Mucosa of descending colon (tissue), 3 donors: ENCODE measurements at regions not wholly inside any gene's neighbourhood (a gene's known extent, or its start where the extent isn't known, plus 50 kb on each side); places are given as distances from the start of the nearest gene placed in this dataset.

Source experiments
- ATAC-seq: fragments of 200-7000 bp; cut with Tn5 transposase; one replicate; pipeline ENCODE4 v1.9.1; 2020; ENCODE audit warnings: mild to moderate bottlenecking, moderate library complexity
- DNase-seq, 3 donors: peaks; one replicate each; pipeline ENCODE4 v3.0.0-alpha.2; 2020
- H3K36me3 ChIP-seq: fragments of 200-600 bp; one replicate; pipeline ENCODE4 v1.8.0; 2021; ENCODE audit warnings: low read depth, mild to moderate bottlenecking
- H3K4me1 ChIP-seq: fragments of 200-600 bp; one replicate; pipeline ENCODE4 v1.8.0; 2021; ENCODE audit warnings: low read depth, mild to moderate bottlenecking
- H3K4me3 ChIP-seq: fragments of 200-600 bp; one replicate; pipeline ENCODE4 v1.8.0; 2021; ENCODE audit warnings: mild to moderate bottlenecking
- H3K9me3 ChIP-seq: fragments of 200-600 bp; one replicate; pipeline ENCODE4 v1.8.0; 2021; ENCODE audit warnings: mild to moderate bottlenecking
- intact Hi-C, 2 donors: fragments of 100-400 bp; cut with DNase I in 1 of 2; cut with micrococcal nuclease in 1 of 2; formaldehyde crosslinking; loops; one replicate each; pipeline versions ENCODE4 v1.11.0 to v1.11.1; 2022; cut with DNase I, micrococcal nuclease
- TF ChIP-seq, protein P1 (sequence below): fragments of 200-600 bp; IDR thresholded peaks from one replicate; pipeline ENCODE4 v1.8.0; 2022; ENCODE audit warnings: antibody characterized with exemption, mild to moderate bottlenecking
- donor health status: DM: no; HTN: no; CAD: no; lungs with moderate emphysema.
- donor health status: DM: no; HTN: no; CAD: no.
- donor health status: DM: no; HTN: yes; CAD: no.

DNA sequence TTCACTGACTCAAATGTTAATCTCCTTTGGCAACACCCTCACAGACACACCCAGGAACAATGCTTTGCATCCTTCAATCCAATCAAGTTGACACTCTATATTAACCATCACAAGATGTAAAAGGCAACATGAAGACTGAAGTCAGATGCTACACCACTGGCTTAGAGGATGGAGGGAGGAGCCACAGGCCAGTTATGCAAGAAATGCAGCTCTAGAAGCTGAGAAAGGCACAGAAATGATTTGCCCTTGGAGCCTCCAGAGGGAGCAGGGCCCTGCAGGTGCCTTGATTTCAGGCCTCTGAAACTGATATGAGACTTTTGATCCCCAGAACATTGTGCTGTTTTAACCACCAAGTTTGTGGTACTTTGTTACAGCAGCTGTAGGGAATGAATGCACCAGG, 276.3 kb downstream of the KCNS3 start:
- TF ChIP-seq, protein P1, sequence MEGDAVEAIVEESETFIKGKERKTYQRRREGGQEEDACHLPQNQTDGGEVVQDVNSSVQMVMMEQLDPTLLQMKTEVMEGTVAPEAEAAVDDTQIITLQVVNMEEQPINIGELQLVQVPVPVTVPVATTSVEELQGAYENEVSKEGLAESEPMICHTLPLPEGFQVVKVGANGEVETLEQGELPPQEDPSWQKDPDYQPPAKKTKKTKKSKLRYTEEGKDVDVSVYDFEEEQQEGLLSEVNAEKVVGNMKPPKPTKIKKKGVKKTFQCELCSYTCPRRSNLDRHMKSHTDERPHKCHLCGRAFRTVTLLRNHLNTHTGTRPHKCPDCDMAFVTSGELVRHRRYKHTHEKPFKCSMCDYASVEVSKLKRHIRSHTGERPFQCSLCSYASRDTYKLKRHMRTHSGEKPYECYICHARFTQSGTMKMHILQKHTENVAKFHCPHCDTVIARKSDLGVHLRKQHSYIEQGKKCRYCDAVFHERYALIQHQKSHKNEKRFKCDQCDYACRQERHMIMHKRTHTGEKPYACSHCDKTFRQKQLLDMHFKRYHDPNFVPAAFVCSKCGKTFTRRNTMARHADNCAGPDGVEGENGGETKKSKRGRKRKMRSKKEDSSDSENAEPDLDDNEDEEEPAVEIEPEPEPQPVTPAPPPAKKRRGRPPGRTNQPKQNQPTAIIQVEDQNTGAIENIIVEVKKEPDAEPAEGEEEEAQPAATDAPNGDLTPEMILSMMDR = no peak
- DNase-seq (no peak), ATAC-seq (no peak)
- intact Hi-C loops = no loop called here
- Histone ChIP-seq H3K4me3 (no peak overlapping the region), H3K36me3 (no peaks in the 10 kb centered on the region), H3K9me3 (no peaks in the 10 kb centered on the region), H3K4me1 (no peaks in the 10 kb centered on the region)

DNA sequence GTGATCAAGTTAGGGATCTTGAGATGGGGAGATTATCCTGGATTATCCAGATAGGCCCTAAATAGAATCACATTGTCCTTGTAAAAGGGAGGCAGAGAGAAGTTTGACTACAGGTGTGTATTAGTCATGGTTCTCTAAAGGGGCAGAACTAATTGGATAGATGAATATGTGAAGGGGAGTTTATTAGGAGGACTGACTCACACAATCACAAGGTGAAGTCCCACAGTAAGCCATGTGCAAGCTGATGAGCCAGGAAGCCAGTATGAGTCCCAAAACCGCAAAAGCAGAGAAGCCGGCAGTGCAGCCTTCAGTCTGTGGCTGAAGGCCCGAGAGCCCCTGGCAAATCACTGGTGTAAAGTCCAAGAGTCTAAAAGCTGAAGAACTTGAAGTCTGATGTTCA, 275.8 kb downstream of the KCNS3 start:
- intact Hi-C loops = no loop called here
- no peak overlapping the region for H3K4me3 ChIP-seq
- H3K9me3 ChIP-seq = no peaks in the 10 kb centered on the region
- H3K36me3 ChIP-seq = no peaks in the 10 kb centered on the region
- DNase-seq (no peak), ATAC-seq (no peak)
- no peaks in the 10 kb centered on the region for H3K4me1 ChIP-seq
- TF ChIP-seq, protein P1 = no peak

DNA sequence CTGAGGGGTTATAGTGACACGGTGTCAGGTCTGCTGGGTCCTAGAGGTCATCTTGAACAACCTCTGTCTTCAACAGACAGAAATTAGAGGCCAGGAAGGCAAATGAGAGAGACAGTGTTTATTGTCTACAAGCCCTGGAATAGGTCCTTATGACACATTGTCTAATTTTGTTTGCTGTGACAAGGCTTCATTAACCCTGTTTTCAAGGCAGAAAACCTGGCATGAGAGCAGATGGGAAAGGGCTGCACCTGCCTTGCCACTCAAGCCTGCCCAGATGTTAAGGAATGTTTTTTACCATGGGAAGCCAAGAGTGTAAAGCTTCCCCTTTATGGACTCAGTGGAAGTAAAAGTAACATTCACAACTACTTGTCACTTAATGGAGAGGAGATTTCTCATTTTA, 275.3 kb downstream of the KCNS3 start:
- Histone ChIP-seq H3K36me3 (no peaks in the 10 kb centered on the region), H3K4me1 (no peaks in the 10 kb centered on the region), H3K4me3 (no peak overlapping the region), H3K9me3 (no peaks in the 10 kb centered on the region)
- DNase-seq = no peak
- TF ChIP-seq, protein P1 = no peak
- intact Hi-C loops = no loop called here
- no peak for ATAC-seq

DNA sequence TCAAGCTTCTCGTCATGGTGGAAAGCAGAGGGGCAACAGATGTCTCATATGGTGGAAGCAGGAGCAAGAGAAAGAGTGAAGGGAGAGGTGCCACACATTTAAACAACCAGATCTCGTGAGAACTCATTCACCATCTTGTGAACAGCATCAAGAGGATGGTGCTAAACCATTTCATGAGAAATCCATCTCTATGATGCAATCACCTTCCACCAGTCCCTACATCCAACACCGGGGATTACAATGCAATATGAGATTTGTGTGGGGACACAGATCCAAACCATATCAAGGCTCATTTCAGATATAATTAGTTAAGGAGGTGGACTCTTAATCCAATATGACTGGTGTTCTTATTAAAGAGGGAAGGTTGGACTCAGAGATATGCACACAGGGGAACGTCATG, 272.8 kb downstream of the KCNS3 start:
- Histone ChIP-seq H3K9me3 (no peaks in the 10 kb centered on the region), H3K4me1 (no peaks in the 10 kb centered on the region), H3K4me3 (no peak overlapping the region), H3K36me3 (no peaks in the 10 kb centered on the region)
- TF ChIP-seq, protein P1 = no peak
- no peak for DNase-seq
- intact Hi-C loops = no loop called here
- ATAC-seq = no peak

DNA sequence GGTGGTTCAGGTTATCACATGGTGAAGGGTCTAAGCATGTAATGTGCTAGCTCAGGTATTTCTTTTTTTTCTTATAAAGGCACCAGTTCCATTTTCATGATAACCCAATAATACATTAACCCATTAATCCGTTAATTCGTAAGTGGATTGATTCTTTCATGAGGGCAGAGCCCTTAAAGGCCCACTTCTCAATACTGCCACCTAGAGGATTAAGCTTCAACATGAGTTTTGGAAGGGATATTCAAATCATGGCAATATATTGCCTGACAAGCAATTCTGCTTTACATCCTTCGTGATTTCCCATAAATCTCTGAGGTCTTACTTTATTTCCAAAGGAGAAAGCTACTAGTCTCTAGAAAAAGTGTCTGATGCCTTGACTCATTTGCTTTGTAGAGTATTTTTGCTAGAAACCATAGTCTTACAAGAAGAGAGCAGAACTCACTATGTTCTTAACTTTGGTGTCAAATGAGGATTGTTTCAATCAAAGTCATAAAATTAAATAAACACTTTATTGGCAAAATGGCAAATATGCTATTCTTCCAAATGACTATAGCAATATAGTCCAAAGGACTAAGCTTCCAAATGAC, 271.3 kb downstream of the KCNS3 start:
- no peaks in the 10 kb centered on the region for H3K9me3 ChIP-seq
- H3K4me3 ChIP-seq = no peak overlapping the region
- H3K36me3 ChIP-seq = no peaks in the 10 kb centered on the region
- H3K4me1 ChIP-seq = no peaks in the 10 kb centered on the region
- ATAC-seq = peak; percentile 38
- intact Hi-C loops = loop anchor here in 1 of 2 donors (5.0 kb wide), 1 partner anchor 297 kb away; no protein-coding TSS in a partner anchor
- no peak for DNase-seq
- TF ChIP-seq, protein P1 = peak; percentile 55
